ENCODE measurements at regions not wholly inside any gene's neighbourhood (a gene's known extent, or its start where the extent isn't known, plus 50 kb on each side); places are given as distances from the start of the nearest gene placed in this dataset.

DNA sequence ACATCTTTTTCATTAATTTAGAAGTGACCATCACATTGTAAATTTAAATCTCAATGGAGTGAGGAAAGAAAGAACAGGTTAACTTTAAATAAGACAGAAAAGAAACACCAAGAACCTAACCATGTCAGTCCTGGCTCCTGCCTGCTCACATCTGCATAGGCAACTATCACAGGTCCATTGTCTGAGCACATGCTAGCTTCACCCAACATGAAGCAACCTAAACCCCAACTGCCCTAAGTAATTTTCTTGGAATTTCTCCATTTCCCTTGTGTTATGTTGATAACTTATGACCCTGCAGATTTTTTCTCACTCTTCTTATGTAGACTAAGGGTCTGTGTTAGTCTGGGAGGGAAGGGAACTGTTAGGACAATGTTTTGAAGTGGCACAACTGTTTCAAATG lies 2205.8 kb upstream of the ACO1 start:
- TF ChIP-seq CTCF (IDR thresholded peaks at IDR 0.05) (no peak), POLR2A (IDR thresholded peaks at IDR 0.05) (no peak)
